ENCODE measurements at regions not wholly inside any gene's neighbourhood (a gene's known extent, or its start where the extent isn't known, plus 50 kb on each side); places are given as distances from the start of the nearest gene placed in this dataset.
A peak's percentile ranks its signal among the peaks of the same experiment; 100 is the strongest.

DNA sequence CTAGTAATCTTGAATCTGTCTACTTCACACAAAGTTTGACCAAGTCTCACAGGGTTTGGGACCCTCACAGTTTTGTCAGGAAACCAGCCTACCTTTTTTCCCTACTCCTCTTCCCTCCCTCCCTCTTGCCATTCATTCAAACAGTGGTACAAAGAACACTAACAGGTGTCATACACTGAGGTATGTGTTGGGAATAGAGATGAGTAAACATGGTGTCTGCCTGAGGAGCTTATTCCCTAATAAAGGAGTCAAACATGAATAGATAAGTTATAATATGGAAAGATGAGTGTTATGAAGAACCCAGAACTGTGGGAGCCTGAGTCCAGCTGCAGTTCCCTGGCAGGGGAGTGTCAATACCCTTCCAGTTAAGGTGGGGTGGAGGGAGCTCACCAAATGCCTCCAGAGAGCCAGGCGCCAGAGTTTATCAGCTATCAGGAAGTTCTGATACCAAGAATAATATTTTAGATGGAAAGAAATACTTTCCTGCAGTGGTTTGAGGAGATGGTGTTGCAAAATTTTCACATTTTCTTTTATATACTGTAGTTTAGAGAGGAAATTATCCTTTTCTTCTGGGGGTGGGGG, 183.4 kb upstream of the NR3C1 start:
- no peak for DNase-seq (ENCODE audit: low spot score)

GRCh38 chr5:143585970-143586369, 182.5 kb upstream of the NR3C1 start:
- DNase-seq (ENCODE audit: low spot score), result no peak

- no peak for DNase-seq (ENCODE audit: low spot score)
Measured at GRCh38 chr5:143583409-143583808, 179.9 kb upstream of the NR3C1 start.

- no peak for DNase-seq (ENCODE audit: low spot score)
Measured at GRCh38 chr5:143582869-143583268, 179.4 kb upstream of the NR3C1 start.

DNA sequence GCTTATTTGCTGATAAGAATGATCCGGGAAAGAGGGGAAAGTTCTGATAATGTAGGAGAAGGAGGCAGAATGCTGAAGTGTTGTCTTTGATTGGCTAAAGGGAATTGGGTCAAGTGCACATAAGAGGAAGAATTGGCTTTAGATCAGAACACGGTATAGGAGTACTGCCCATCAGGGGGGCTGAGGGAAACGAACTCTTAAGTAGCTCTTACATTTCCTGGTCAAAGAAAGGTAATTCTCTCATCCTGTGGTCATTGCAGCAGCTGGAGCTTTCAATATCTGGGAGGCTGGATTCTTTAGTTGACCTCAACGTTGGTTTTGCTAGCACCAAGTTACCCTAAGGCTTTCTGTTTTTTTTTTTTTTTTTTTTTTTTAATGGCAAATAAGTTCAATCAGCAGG, 178.7 kb upstream of the NR3C1 start:
- DNase-seq (ENCODE audit: low spot score), result no peak

DNA sequence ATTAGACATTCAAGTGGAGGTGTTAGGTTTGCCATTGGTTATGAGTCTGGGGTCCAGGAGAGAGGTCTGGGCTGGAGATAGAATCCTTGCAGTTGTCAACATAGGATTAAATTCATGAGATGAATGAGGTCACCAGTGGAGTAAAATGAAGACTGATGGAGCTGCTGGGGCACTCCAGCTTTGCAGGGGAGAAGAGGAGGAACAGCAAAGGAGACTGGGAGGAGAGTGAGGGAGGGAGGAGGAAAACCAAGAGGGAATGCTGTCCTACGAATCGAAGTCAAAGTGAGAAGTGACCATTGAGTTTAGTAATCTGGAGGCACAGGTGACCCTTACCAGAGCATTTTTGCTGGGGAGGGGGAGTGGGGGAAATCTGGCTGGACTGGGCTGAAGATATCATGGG, 178.2 kb upstream of the NR3C1 start:
- DNase-seq (ENCODE audit: low spot score), result no peak

DNA sequence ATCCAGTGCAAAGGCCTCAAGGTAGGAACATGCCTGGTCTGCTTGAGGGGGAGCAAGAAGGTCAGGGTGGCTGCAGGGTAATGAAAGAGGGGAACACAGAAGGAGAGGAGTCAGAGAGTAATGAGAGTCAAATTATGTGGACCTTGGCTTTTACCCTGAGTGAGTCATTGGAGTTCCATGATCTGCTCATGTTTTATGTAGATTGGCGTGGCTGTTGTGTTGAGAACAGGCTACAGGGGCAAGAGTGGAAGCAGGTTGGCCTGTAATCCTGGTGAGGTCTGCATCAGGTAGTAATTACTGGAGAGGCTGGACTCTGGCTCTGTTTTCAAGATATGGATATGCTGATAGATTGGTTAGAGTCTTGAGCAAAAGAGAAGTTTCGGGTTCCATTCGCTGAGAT, 177.7 kb upstream of the NR3C1 start:
- no peak for DNase-seq (ENCODE audit: low spot score)

- no peak for DNase-seq (ENCODE audit: low spot score)
Measured at GRCh38 chr5:143576711-143577484, 173.4 kb upstream of the NR3C1 start.

DNA sequence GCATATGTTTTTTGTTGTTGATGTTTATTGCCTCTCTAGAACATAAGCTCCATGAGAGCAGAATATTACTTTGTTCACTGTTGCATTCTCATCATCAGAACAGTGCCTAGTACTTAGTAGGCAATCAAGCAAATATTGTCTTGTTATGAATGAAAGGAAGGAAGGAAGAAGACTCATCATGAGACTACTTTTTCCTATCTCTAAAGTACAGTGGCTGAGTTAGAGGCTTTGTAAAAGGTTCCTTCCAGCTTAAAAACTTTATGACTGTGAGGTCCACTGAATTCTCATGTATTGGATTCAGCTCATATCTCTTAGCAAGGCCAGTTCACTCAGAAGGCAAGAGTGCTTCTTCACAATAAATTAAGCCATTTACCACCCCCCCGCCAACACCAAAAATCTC, 171.8 kb upstream of the NR3C1 start:
- no peak for DNase-seq (ENCODE audit: low spot score)

GRCh38 chr5:143574236-143574635, 170.8 kb upstream of the NR3C1 start:
- no peak for DNase-seq (ENCODE audit: low spot score)

DNA sequence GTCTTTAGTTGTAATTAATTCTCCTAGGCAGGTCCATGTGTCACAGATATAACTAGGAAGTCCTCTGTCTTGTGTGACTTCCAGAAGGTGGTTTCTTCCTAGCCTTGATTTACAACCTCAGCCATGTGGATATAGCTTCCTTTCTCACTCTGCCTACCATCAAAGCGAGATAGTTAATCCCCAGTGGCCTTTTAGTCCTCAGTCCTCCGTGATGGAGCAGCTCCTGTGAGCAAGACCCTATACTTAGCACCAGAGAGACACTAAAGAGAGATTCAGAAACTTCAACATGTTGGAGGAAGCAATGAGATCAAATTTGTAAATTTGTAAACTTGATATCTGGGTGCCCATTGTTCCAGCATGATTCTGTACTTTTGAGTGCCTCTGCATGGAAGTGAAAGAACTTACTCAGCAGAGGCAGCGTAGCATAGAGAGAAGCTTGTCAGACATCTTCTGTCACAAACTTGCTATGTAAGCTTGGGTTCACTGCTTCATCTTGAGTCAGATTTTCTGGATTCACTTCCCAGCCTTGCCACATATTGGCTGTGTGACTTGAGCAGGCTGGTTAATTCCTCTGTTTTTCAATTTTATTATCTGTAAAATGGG, 170.2 kb upstream of the NR3C1 start:
- peak; percentile 24 for DNase-seq (ENCODE audit: low spot score)

DNA sequence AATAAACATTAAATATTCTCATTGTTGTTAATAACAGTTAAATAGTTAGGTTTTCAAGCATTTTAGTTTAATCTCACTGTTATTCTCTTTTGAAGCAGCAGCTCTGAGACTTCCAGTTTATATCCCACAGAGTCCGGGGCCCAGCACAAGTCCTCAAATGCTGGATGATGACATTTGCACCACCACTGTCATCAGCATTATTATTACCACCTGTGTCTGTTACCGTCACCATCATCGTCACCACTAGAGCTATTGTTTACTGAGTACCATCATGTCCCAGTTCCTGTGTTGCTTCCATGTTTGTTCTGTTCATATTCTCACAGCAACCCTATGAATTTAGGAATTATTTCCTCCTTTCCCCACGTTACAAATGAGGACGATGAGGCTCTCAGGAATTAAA, 169.2 kb upstream of the NR3C1 start:
- DNase-seq (ENCODE audit: low spot score), result no peak

DNA sequence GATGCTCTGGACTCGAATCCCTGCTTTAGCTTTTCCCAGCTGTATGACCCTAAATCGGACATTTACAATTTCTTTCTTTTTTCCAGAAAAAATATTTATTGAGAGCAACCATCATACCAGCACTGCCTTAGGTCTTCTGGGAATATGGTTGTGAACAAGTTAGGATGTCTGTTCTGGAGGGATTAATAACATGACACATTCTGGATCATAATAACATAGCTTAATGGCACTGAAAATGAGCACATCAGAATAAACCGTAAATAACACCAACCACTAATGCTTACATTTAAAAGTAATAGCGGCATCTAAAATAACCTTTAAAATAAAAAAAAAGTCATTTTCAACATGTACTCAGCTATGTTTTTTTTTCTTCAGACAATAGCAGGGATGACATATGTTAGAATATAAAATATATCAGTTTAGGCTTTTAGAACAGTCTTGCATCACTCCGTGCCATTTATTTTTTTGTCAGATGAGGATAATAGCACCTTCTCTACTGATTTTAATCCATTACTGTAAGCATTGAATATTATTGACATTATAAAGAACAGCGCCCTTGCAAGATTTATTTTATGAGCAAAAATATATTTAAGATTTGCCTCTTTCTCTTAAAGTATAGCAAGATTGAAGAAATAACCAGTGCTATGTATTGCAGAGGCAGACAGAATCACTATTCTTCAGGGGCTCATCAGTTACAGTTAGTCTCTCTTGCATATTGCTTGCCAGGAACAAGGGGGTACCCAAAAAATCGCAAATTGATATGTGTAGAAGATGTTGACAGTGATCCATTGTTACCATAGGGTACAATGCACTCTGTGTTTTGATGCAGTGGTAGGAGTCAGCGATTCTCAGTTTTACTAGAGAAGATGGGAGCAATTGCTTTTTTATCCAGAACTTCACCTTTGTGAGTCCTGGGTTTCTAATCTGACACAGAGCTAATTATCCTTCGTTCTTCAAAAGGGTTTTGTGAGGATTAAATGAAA, 168.4 kb upstream of the NR3C1 start:
- no peak for DNase-seq (ENCODE audit: low spot score)

- DNase-seq (ENCODE audit: low spot score), result no peak
Measured at GRCh38 chr5:143570989-143571388, 167.5 kb upstream of the NR3C1 start.

DNA sequence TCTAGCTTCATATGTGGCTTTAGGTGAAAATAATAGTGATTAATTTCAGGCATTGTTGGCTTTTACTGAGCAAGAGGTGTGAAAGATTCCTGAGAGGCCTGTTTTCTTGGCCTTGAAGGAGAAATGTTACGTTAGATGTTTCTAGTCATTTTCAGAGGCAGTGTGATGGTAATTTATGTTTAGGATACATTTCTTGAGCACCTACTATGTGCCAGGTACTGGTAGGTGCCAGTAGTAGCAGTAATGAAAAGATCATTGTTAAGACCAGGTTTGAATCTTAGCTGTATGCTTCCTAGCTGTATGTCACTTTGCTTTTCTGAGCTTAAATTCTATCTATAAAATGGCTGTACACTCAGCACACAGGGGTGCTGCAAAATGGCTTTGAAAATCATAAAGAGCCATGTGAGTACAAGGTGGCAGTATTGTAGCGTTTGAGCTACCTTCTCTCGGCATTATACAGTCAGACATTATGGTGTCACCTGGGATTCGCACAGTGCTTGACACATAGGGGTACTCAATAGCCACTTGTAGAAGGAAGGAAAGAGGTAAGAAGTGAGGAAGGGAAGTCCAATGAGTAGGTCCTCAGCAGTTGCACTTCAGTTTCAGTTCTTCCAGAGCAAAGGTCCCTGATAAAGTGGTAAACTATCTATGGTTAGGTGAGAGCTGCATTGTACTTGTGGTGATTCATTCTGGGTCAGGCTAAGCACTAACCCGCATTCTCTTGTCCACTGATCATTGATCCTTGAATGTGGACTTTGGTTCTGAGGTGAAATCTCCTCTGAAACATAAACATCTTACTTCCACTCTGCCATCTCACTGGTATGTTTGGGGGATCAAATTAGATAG, 166.5 kb upstream of the NR3C1 start:
- DNase-seq (ENCODE audit: low spot score), result no peak

- DNase-seq (ENCODE audit: low spot score), result no peak
Measured at GRCh38 chr5:143569213-143569701, 165.8 kb upstream of the NR3C1 start.

GRCh38 chr5:143567583-143568504, 164.4 kb upstream of the NR3C1 start:
- DNase-seq (ENCODE audit: low spot score), result no peak

- no peak for DNase-seq (ENCODE audit: low spot score)
Measured at GRCh38 chr5:143566139-143566538, 162.7 kb upstream of the NR3C1 start.

DNA sequence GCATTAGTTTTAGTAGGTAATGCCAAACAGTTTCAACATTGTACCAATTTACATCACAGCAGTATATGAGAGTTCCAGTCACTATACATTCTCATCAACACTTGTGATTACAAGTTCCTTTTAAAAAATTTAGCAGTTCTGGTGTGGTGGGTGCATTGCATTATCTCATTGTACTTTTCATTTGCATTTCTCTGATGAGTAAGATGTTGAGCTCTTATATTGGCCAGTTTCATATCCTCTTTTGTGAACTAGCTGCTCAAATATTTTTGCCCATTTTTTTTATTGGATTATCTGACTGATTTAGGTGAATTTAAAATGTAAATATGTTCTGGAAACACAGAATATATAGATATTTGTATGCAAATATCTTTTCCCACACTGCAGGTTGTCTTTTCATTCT, 160.9 kb upstream of the NR3C1 start:
- DNase-seq (ENCODE audit: low spot score), result no peak

GRCh38 chr5:143562935-143563334, 159.4 kb upstream of the NR3C1 start:
- no peak for DNase-seq (ENCODE audit: low spot score)

Data from globus pallidus (tissue), 1 donor.